D341Med (cell line): ENCODE measurements at regions not wholly inside any gene's neighbourhood (a gene's known extent, or its start where the extent isn't known, plus 50 kb on each side); places are given as distances from the start of the nearest gene placed in this dataset.

Experiments used
- DNase-seq: peaks from one replicate; pipeline ENCODE4 v3.0.0; 2012; ENCODE audit warnings: low spot score

DNA sequence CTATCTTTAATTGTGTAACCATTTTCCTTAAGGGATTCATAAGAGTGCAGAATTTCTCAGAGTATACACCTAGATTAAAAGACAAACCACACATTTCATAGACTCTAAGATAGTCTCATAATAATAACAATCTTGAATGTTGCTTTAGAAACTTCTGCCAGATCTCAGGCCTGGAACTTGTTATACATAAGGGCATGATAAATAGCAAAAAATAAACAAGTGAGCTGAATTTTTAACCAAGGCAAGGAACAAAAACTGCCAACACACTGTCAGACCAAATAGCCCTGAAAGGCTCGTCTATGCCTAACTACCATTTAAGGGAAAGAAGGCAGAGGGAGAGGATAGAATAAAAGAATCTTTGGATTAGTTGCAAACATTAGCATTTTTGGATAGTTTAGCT lies 65.8 kb upstream of the SEMA3C start:
- DNase-seq = no peak

DNA sequence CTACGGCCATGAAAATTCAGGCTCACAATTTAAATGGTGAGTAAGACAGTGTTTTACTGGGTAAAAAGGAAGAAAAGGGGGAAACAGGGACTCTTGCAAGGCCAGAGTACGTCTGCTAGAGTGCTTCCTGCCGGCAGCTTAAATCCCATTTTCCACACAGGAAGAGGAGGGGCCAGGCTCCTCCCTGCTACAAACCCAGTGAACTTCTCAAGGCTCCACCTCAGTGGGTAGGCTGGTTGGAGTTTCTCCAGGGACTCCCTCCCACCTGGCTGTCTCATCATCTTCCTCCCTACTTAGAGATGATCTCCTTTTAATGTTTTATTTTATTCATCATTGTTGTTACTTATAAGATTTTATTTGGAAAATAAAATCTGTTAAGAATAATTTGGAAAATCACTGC lies 62.6 kb upstream of the SEMA3C start:
- no peak for DNase-seq

DNA sequence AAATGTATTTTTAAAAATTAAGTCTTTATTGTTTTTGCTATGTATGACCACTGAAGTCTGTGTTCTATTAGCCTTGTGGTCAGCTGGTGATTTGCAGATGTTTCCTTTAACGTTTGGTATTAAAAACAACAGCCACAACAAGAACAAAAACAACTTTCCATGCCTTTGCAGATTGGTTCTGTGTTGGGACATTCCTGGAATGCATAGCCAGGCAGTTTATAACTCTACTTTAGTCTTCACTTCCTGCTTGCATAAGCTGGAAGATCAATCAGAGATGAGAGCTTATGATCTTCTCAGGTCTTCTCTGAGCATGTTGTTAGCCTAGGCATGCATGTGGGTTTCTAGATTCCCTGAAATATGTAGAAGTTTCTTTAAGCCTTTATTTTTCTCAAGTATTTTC lies 58.9 kb upstream of the SEMA3C start:
- DNase-seq = no peak

DNA sequence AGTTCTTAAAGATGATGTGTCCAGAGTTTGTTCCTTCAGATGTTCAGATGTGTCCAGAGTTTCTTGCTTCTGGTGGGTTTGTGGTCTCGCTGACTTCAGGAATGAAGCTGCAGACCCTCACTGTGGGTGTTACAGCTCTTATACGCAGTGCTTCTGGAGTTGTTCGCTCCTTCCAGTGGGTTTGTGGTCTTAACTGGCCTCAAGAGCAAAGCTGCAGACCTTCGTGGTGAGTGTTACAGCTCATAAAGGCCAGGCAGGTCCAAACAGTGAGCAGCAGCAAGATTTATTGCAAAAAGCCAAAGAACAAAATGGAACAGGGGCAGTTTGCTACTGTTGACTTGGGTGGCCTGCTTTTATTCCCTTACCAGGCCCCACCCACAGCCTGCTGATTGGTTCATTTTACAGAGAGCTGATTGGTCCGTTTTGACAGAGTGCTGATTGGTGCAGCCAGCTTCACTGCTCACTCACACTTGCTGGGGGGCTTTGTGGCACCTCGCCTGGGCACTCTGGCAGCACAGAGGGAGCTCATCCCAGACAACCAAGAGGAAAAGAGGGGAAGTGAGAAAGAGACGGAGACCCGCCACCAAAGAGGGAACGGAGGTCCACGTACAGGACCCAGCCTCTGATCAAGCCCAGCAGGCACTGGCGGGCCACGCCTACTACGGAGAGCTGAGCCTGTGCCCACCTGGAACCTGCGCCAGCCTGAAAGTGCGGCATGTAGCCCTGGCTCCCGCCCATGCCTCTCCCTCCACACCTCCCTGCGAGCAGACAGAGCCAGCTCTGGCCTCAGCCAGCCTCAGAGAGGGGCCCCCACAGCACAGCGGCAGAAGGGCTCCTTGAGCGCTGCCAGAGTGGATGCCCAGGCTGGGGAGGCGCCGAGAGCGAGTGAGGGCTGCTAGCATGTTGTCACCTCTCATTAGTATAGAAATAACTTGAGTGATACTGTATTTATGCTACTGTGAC lies 55.8 kb upstream of the SEMA3C start:
- DNase-seq = no peak

DNA sequence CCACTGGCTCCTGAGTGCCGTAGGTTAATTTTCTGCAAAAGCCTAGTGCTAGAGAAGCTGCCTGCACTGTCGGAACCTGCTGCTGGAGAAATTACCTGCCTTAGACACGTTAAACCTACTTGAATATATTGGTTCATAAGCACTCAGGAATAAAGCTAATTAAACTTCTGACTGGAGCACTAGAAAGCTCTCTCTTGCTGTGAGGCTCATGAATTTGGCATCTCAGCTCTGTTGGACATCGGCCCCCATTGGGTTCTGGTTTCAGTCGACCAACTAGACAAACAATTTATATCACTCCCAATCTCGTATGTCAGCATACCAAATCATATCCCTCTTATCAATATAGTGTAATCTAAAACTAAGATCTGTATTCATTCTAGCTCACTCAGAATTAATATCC lies 52.4 kb upstream of the SEMA3C start:
- DNase-seq = no peak
